AG04450 (cell line): ENCODE measurements at regions not wholly inside any gene's neighbourhood (a gene's known extent, or its start where the extent isn't known, plus 50 kb on each side); places are given as distances from the start of the nearest gene placed in this dataset.

ENCODE experiments used
- CTCF ChIA-PET: fragments of 300-600, 350-600 bp; formaldehyde crosslinking; extraction: SDS; loops from one replicate; lab custom pipeline; 2022; ENCODE audit warnings: antibody characterized with exemption, inconsistent platforms; lab: Charles Lee
- POLR2A ChIA-PET: fragments of 350-600 bp; formaldehyde crosslinking; extraction: SDS; loops from one replicate; lab custom pipeline; 2021; ENCODE audit warnings: antibody characterized with exemption, inconsistent platforms; lab: Yijun Ruan, JAX
- DNase-seq: peaks from one replicate; pipeline ENCODE4 v3.0.0-alpha.2; 2011; ENCODE audit warnings: low read depth, low spot score
- H3K27ac ChIP-seq: one replicate; pipeline ENCODE4 v1.5.1; 2012; ENCODE audit warnings: low read depth, low read length, control low read depth
- H3K27me3 ChIP-seq: one replicate; pipeline ENCODE4 v1.6.0; 2012; ENCODE audit warnings: low read length; ENCODE audit not compliant: control insufficient read depth, insufficient read depth
- H3K4me3 ChIP-seq: 2 replicates; pipeline ENCODE4 v1.5.1; 2011; ENCODE audit warnings: mild to moderate bottlenecking, low read depth, low read length, control low read depth
- H3K9me3 ChIP-seq: 2 replicates; pipeline ENCODE4 v1.5.1; 2012; ENCODE audit warnings: low read length; ENCODE audit not compliant: control insufficient read depth, insufficient read depth
- CTCF ChIP-seq: IDR thresholded peaks from 2 replicates; pipeline ENCODE4 v1.5.1; 2011; ENCODE audit warnings: low read depth, low read length, control low read depth, inconsistent platforms

- TF ChIP-seq CTCF: no peak
- ChIA-PET CTCF (no interaction called here), POLR2A (no interaction called here)
- no peaks in the 10 kb centered on the region; the same call in 1 of the 2 replicates for H3K9me3 ChIP-seq
- H3K4me3 ChIP-seq: no peak overlapping the region
- H3K27me3 ChIP-seq: peaks cover 41% of the 10 kb centered on the region
- H3K27ac ChIP-seq: no peak overlapping the region
- DNase-seq: no peak
Measured at GRCh38 chr11:129614256-129614944, 201.2 kb upstream of the TMEM45B start.

DNA sequence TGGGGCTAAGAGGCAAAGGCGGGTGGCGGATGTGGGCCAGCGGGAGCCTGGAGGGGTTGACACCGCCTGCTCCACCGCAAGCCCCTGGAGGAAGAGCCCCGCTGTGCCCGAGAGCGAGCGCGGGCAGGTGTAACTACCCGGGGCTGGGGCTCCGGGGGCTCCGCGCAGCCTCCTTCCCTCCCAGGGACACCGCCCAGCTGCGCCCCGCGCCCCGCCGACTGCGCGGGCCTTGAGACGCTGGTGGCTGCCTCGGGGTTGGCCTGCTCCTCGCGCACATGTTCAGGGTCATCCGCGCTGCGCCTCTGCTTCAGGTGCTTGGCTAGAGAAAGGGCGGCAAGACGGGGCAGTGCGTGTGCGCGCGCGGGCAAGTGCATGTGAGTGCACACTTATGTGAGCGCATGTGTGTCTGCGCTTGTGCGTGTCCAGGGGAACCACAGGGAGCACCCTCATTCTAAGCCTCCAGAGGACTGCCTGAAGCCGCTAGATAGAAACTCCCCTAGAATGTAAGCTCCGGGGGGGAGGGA is 197.5 kb upstream of the TMEM45B start:
- H3K9me3 ChIP-seq: no peaks in the 10 kb centered on the region; the same call in 1 of the 2 replicates
- peaks cover 58% of the 10 kb centered on the region for H3K27me3 ChIP-seq
- no peak overlapping the region for H3K4me3 ChIP-seq
- no peak for TF ChIP-seq CTCF
- H3K27ac ChIP-seq: no peak overlapping the region
- CTCF ChIA-PET: no interaction called here
- POLR2A ChIA-PET: no interaction called here
- DNase-seq: no peak

GRCh38 chr11:129620237-129621104 is 195.2 kb upstream of the TMEM45B start:
- Histone ChIP-seq H3K27me3 (peaks cover 54% of the 10 kb centered on the region), H3K27ac (no peak overlapping the region), H3K4me3 (no peak overlapping the region), H3K9me3 (no peaks in the 10 kb centered on the region; the same call in 1 of the 2 replicates)
- TF ChIP-seq CTCF: no peak
- CTCF ChIA-PET: no interaction called here
- POLR2A ChIA-PET: no interaction called here
- DNase-seq: no peak

- no peak for TF ChIP-seq CTCF
- CTCF ChIA-PET: interaction anchor here (1.2 kb wide), 1 partner anchor 70 kb away, joined by 4 read pairs; no protein-coding TSS in a partner anchor
- Histone ChIP-seq H3K27me3 (peaks cover 20% of the 10 kb centered on the region), H3K4me3 (no peak overlapping the region), H3K9me3 (no peaks in the 10 kb centered on the region), H3K27ac (no peak overlapping the region)
- POLR2A ChIA-PET: no interaction called here
- no peak for DNase-seq
Measured at GRCh38 chr11:129625930-129626329, 189.7 kb upstream of the TMEM45B start.
